Suppressor macrophage (primary cell): ENCODE measurements at regions not wholly inside any gene's neighbourhood (a gene's known extent, or its start where the extent isn't known, plus 50 kb on each side); places are given as distances from the start of the nearest gene placed in this dataset.
"Not testable (repeated sequence)": the region's sequence is repeated elsewhere in the genome, so short reads cannot be mapped to it uniquely, and the experiment has no call there.

Experiments
- DNase-seq, 4 experiments: peaks; one replicate each; pipeline ENCODE4 v3.0.0-alpha.2; 2020 to 2022

DNA sequence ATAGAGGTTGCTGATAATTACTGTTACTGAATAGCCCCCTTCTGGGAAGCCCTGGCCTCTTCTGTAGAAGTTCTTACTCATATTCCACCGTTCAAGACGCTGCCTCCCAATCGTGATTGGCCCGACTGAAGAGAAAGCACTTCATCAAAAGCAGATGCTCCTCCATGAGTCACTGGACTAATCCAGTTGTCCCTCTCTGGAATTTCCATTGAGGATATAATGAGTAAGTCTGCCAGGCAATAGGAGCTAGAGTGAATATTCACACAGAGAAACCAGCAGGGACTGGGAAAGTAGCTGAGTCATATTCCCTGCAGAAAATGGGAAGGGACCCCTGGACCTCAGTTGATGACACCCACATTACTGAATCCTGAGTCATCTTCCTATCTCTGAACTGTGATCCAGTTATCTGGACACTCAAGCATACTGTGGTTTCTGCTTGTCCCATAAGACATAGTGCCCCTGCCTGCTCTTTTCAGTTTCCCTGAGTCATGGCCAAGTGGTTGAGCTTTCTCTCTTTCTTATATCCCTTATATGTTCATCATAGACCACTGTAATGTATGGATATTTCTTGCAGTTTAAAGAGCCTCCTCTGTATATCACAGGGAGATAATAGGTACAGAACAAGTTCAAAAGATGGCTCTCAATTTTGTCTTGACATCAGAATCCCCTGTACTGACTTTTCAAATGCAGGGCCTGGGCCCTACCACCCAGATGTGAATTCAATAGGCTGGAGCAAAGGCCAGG, 151.2 kb upstream of the CDIN1 start:
- DNase-seq: peak in 1 of 4 experiments; percentile 5

DNA sequence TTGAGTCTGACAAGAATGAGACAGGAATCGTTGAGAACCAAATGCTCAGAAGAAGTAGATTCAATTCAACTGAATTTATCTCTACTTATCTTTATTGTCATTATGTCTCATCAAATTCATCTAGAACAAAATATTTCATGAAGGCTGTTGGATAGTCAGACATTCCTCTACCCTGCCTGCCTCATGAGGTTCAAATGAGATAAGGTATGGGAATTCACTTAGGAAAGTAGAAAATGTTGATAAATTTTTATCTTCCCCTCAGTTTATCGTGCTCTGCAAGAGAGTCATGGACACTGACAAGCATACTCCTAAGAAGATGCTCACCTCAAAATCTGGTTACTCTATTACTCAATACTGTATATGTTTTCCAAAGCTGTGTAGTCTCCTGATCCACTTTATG, 149.7 kb upstream of the CDIN1 start:
- DNase-seq: no peak

DNA sequence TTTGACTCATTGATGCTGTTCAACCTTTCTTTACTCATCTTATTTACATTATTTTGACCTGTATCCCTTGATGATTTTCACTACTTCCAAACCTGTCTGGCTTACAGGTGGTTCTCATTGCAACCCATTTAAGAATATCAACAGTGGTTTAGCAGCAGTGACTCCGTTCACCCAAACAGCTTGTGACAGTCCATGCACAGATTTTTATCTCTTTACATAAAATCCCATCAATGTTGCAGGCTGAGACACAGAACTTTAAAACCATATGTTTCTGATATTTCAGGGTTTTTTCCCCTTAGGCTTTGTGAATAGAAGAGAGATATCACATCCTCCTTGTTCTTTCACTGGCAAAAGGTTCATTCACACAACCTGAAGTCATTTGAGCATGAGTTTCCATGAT, 149.1 kb upstream of the CDIN1 start:
- no peak for DNase-seq

DNA sequence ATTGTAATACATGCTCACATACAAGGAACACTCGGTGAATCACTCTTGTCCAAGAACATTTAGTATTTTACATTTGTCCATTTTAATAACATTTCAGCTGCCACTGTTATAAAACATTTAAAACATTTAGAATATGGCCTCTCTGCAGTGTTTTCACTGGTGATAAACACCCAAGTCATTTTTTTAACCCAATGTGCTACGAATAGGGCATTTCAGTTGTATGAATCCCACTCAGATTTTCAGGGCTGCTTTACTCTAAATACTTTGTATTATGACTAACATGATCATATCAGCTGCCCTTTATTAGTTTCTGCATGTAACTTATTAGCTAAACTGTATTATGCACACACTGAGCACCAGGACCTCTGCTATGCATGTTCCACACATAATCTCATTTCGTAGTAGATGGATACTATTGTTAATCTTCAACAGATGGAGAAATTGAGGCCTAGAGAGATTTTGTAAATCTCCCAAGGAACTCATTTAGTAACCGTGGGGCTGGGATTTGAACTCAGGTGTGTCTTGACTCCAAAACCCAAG, 148.6 kb upstream of the CDIN1 start:
- no peak for DNase-seq

DNA sequence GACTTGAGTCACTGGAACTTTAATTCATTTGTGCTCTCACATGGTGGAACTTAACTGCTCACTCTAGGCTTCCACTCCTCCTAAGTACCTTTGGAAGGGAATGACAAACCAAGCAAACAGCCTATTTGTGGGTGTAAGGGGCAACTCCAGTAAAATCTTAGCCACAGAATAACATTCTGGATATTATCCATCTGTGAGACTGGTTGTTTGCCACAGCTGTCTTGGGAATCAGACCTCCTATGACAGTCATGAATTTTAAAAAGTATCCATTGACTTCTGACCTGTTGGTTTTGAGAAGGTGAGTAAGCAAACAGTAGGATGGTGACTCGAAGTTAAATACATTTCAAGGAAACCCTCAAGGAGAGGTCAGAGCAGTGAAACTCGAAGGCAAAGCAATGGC, 147.3 kb upstream of the CDIN1 start:
- DNase-seq: no peak

DNA sequence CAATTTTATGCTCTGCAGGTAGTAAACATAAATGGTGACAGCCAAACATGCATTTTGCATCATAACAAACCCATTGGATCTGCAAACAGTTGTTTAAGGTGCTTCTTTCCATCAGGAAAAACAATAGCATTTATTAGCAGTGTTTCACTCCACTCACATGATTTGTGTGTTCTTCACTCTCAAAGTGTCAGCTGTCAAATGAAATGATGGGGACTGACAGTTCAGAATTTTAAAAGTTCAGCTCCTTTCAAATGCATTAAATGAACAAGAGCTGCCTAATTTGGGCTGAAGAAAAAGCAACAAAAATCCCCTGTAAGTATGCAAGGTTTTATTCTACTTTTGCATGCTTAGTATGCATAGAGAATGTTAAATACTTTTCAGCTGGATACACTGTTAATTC, 145.2 kb upstream of the CDIN1 start:
- DNase-seq: no peak

DNA sequence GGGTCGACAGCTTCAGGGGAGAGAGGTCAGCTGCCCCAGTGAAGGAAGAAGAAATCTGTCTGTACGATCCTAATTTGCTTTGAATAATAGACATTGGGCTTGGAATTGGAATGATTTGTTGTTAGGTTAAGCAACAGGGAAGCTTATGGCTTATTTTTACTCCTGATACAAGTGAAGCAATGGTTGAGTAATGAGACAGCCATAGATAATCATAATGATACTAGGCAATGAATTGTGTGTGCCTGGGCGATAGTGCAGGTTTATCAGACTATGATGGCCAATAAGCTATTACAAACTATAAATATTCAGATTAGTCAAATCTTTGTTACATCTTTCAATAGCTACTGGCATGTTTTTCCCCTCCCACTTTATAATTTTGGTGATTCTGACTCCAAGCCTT, 140.9 kb upstream of the CDIN1 start:
- no peak for DNase-seq

DNA sequence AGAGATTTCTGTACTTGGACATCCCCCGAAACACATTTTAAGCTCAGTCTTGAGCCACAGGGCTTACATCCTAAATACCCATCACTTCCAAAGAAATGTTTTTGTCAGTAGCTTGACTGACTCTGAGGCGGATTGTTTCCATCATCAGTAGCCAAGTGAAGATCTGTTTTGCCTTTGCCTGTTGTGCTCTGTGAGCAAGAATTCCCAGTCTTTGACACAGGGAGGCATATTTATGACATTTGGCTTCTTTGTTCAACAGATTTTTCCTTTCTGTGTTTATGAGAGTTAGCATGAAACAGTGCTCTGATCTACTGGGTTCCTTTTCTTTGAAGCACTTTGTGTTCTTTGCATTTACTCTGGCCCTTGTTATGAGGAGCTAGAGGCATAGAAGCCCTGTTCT, 132.1 kb upstream of the CDIN1 start:
- DNase-seq: no peak

DNA sequence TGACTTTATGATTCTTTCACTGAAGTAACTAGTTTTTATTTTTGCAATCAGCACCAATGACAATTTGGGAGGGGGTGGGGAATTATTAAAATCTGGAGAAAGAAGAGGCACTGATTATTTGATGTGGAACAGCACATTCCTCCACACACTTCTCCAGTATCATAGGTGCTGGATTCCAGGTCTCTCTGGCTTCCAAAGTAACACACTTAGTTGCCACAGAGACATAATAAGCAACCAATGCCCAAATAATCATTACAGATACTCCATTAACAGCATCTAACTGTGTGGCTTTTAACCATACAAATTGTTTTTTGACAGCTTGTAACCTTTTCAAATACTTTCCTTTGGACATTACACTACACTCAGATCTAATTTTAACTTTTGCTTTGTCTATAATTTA, 131.0 kb upstream of the CDIN1 start:
- DNase-seq: no peak

DNA sequence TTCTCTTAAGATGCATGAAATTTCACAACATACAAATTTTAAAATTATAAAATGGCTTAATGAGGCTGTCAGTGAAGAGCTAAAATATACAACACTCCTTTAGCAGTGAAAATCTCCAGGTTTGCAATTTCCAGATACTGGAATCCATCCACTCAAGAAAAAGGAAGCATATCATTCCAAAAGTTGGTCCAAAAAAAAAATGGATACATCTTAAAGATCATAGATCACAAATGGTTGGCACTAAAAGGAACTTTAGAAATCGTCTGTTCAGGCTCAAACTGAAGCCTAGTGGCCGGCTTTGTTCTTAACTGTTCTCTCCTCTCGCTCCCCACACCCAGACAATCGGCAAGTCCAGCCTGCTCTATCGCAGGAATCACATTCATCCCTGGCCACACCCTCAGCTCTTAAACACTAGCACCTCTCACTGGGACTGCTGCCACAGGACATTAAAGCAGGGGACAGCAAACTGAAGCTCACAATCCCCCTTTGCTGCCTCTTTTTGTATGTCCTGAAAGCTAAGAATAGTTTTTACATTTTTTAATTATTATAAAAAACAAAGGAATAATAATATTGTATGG, 130.3 kb upstream of the CDIN1 start:
- DNase-seq: no peak

DNA sequence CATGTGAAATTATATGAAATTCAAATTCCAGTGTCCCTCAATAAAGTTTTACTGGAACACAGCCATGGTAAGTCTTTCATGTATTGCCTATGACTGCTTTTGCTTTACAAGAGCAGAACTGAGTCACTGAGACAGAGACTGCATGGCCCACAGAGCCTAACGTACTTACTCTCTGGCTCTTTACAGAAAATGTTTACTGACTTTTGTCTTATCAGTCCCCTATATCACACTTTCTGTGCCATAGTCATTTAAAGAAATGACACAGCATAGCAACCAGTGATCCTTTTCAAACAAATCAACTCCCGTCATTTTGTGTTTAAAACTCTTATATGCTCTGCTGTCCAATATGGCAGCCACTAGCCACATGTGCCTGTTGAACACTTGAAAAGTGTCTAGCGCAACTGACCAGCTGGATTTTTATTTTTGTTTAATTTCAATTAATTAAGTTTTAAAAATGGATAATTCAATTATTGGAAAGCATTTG, 129.7 kb upstream of the CDIN1 start:
- no peak for DNase-seq

DNA sequence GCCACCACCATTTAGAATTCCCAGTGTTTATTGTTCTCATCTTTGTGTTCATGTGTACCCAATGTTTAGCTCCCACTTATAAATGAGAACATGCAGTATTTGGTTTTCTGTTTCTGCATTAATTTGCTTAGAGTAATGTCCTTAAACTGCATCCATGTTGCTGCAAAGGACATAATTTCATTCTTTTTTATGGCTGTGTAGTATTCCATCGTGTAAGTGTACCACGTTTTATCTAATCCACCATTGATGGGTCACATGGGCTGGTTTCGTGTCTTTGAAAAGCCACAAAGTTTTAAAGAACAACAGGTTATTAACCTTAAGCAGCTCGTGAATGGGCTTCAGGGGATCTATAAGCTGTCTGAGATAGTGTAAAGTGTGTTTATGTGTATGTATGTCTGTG, 125.2 kb upstream of the CDIN1 start:
- not testable (repeated sequence) for DNase-seq

DNA sequence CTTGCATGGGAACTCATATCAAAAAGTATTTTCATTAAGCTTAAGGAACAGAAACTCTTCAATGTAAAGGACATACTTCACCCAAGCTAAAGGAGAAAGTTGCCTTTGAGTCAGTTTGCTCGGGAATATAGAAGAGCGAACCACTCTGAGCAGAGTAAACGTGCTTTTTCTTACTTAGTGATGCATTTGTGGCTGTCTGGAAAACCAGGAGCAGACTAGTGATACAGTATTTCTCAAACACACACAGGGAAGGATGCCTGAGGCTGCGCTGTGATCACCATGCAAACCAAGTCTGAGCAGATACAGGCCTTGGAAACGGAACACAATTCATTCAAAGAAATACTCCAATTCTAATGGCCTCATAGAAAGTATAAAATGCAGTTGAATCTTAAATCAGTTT, 121.0 kb upstream of the CDIN1 start:
- DNase-seq: no peak

DNA sequence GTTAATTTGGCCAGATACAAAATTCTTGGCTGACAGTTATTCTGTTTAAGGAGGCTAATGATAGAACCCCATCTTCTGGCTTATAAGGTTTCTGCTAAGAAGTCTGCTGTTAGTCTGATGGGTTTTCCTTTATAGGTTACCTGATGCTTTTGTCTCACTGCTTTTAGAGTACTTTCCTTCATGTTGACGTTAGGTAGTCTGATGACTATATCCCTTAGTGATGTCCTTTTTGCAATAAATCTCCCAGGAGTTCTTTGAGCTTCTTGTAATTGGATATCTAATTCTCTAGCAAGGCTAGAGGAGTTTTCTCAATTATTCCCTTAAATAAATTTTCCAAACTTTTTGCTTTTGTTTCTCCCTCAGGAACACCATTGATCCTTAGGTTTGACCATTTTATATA, 114.1 kb upstream of the CDIN1 start:
- DNase-seq: no peak

DNA sequence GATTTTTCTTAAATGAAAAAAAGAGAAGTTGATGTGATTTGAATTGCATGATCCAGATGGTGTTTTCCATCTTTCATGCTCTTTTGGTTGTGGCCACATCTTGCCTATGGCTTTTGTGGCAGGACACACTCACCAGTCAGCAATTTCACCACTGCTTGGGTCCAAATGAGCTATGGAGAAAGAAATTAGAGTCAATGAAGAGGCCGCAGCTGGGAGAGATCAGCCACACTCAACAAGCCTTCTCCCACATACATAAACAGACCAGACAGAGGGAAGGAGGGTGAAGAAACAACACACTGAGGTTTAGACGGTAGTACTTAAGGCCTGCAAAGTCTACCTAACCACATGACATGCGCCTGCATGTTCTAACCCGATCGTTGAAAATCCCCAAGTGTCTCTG, 110.7 kb upstream of the CDIN1 start:
- no peak for DNase-seq

DNA sequence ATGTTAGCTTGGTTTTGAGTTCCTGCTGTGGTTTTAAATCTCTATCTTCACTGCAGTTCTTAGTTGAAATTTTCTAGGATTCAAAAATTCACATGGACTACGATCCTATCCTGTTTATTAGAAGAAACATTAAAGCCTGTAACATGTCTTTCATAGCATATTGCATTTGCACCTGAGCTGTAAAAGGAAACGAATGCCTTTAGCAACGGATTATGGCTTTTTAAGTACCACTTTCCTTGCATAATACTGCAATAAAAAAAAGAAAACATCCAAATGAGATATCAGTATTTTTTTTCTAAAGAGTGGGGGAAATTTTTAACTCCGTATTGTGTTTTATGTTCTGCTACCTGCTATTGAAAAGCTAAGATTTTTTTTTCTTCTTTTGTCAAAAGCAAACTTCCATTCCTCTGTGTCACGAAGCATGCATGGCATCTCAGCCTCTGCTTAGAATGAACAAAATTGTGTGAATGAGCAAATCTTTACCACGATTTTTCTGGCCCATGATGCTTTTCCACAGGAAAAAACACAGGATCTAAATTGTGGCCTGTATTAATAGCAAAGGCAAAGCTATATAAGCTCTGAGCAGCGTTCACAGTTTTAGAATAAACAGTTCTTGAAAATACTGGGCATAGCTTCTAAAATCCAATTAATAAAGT, 110.0 kb upstream of the CDIN1 start:
- DNase-seq: no peak

DNA sequence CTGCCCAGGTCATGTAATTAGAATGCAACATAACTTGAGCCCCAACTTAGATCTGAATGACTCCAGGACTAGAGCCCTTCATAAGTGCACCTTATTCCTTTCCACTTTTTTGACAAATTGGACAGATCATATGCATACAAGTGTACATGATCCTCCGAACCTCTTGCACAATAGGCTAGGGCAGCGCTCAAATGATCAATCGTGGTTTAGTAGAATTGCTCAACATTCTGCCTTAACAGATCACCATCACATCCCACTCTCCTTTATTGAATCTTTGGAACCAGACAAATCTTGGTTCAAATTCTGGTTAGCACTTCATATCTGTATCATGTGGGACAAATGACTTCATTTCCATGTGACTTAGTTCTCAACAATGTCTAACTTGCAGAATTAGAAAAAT, 106.8 kb upstream of the CDIN1 start:
- no peak for DNase-seq

DNA sequence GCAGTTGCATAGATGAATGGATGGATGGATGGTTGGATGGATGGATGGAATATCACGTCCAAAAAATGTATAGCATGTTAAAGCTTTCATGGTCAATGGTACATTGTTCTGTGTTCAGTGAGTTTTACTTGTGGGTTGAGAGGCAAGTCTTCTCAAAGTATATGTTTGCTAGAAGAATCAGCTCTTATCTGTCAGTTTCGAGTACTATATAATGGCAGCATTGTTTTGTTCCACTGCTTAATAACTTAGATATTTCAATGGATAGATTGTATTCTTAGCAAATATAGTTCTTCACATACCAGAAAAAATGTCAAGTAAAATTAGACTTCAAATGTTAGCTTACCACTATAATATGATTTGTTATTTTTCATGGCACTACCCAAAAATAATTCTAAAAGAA, 100.9 kb upstream of the CDIN1 start:
- DNase-seq: no peak

DNA sequence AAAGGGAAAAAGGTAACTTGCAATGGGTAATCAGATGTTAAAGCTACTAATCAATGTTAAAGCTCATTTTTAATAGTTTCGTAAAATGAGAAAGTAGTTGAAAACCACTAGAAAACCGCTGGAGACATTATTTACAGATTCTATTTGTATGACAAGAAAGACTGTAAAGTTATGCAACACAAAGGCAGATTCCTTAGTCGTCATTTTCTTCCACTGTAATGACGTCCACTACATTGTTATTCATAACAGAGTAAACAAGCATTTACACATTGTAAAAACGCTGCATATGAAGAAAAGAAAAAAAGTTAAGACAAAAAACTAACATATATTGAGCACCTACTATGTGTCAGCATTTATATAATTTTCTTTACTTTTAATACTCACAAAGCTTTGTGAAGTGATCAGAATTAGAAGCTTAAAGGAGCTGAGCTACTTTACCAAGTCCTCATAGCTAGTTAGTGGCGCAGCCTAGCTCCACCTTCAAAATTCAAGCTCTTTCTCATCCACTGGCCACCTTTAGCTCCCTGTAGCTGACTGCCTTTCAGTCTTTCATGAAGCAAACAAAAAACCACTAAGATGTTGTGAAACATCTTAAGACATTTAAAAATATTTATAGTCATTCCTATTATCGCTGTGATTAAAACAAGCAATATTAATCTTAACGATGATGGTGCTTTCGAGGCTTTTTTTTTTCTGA, 100.1 kb upstream of the CDIN1 start:
- DNase-seq: no peak

DNA sequence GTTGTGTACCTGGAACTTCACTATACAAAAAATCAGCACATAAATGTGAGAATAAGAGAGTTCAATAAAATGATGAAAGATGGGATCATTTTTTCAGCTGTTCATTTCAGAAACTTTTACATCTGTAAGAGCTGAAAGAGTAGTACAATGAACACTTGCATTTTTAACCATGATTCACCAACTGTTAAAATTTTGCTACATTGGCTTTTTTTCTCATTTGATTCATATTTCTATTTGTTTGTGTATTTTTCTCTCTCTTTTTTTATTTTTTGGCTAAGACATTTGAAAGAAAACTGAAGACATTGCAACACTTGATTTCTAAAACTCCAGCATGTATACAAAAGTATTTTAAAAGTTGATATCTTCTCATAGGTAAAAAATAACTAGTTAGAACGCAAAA, 98.3 kb upstream of the CDIN1 start:
- no peak for DNase-seq

DNA sequence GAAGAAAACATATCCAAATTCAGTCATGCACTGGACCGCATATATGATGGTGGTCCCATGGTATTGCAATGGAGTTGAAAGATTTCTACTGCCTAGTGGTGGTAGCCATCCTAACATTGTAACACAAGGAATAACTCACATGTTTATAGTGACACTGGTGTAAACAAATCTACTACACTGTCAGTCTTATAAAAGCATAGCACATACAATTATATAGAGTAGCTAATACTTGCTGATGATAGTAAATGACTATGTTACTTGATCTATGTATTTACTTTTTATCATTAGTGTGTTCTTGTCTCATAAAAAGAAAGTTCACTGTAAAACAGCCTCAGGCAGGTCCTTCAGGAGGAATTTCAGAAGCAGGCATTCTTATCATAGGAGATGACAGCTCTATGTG, 96.0 kb upstream of the CDIN1 start:
- DNase-seq: no peak

DNA sequence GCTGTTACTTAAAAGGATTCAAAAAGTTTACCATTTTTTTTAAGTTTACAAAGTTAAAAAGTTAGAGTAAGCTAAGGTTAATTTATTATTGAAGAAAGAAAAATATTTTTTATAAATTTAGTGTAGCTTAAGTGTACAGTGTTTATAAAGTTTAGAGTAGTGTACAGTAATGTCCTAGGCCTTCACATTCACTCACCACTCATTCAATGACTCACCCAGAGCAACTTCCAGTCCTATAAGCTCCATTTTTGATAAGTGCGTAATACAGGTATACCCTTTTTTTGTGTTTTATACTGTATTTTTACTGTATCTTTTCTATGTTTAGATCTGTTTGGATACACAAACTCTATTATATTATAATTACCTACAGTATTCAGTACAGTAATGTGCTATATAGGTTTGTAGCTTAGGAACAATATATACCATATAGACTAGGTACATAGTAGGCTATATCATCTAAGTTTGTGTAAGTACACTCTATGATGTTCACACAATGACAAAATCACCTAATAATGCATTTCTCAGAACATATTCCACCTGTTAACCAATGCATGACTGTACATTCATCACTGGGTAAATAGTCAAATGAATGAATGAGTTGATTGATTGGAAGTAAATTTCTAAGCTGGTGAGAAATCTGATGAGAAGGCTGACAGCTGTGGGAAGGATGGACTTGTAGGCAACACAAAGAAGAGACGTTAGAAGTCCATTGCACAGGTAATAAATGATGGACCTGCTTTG, 95.2 kb upstream of the CDIN1 start:
- no peak for DNase-seq

DNA sequence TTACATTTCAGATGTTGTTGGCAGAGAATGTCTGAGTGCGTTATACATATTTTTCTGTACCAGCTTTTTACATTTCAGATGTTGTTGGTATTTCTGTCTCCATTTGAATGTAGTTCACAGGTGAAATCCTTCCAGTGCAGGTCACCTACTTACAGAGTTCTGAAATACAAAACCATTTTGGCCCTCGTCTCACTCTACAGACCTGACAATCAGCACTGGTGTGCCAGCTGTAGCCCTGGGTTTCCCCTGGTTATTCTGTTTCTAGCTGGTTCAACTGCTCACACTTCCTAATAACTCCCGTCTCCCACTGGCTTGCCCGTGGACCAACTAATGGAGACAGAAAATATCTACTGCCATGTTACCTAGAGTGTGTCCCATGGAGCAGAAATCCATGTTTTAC, 87.5 kb upstream of the CDIN1 start:
- DNase-seq: no peak
